ENCODE measurements at regions not wholly inside any gene's neighbourhood (a gene's known extent, or its start where the extent isn't known, plus 50 kb on each side); places are given as distances from the start of the nearest gene placed in this dataset.

DNA sequence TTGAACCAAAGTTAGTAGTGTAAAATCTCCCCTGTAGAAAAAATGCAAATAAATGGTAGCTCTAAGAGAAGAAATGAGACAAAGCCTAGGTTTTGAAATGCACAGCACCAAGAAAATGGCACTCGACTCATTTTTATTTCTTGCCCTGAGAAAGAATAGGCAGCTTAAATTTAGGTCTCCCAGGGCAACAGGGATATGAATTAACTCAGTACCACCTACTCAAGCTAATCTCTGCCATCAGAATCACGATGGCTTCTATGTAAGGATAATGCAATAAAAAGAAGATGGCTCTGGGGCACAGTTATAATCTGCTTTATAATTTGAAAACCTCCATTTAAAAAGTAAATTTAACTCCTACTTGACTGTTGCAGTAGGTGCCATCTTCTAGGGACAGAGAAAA, 1784.3 kb downstream of the LRRC4C start:
- TF ChIP-seq EZH2 (optimal IDR thresholded peaks at IDR 0.05; ENCODE audit: low read depth, low read length) (no peak), EZH2phosphoT487 (IDR thresholded peaks at IDR 0.05; ENCODE audit: low read length) (no peak)
- TF ChIP-seq, protein P1, sequence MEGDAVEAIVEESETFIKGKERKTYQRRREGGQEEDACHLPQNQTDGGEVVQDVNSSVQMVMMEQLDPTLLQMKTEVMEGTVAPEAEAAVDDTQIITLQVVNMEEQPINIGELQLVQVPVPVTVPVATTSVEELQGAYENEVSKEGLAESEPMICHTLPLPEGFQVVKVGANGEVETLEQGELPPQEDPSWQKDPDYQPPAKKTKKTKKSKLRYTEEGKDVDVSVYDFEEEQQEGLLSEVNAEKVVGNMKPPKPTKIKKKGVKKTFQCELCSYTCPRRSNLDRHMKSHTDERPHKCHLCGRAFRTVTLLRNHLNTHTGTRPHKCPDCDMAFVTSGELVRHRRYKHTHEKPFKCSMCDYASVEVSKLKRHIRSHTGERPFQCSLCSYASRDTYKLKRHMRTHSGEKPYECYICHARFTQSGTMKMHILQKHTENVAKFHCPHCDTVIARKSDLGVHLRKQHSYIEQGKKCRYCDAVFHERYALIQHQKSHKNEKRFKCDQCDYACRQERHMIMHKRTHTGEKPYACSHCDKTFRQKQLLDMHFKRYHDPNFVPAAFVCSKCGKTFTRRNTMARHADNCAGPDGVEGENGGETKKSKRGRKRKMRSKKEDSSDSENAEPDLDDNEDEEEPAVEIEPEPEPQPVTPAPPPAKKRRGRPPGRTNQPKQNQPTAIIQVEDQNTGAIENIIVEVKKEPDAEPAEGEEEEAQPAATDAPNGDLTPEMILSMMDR (IDR thresholded peaks at IDR 0.05; ENCODE audit: low read length) = no peak
- DNase-seq = no peak
- Histone ChIP-seq H3K4me1 (ENCODE audit: low read length) (peaks cover 17% of the 10 kb centered on the region), H3K4me2 (ENCODE audit: low read depth, low read length) (no peak overlapping the region), H3K9me3 (replicated peaks; ENCODE audit: insufficient read depth, low read length) (no peaks in the 10 kb centered on the region), H4K20me1 (ENCODE audit: insufficient read depth, low read length) (no peaks in the 10 kb centered on the region), H2AFZ (ENCODE audit: low read length) (no peak overlapping the region), H3K36me3 (replicated peaks; ENCODE audit: insufficient read depth, low read length) (no peaks in the 10 kb centered on the region), H3K9ac (ENCODE audit: low read length) (no peak overlapping the region), H3K4me3 (ENCODE audit: low read length) (no peak overlapping the region), H3K27me3 (replicated peaks; ENCODE audit: insufficient read depth, low read length) (no peaks in the 10 kb centered on the region), H3K27ac (ENCODE audit: low read length) (no peak overlapping the region), H3K79me2 (ENCODE audit: low read length) (no peaks in the 10 kb centered on the region), H3K9me2 (replicated peaks; ENCODE audit: insufficient read depth, low read length) (no peaks in the 10 kb centered on the region), H3F3A (ENCODE audit: insufficient read depth, low read length) (peaks cover 14% of the 10 kb centered on the region)

DNA sequence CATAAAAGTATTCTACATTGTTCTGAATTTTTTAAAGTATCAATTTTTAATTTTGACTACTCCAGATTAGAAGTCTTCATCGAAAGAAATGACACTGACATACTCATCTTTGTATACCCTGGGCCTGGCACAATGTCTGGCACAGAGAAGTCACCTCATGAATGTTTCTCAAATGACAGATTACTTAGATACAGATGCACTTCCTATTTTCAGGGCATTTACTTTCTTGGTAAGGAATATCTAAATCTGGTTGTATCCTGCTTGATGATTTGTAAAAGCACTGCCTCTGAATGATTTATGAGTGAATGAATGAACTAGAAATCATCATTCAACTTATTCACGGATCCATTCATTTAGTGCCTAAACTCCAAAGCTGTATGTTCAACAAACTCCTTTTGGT, 1784.7 kb downstream of the LRRC4C start:
- Histone ChIP-seq H3K9me3 (replicated peaks; ENCODE audit: insufficient read depth, low read length) (no peaks in the 10 kb centered on the region), H3K9ac (ENCODE audit: low read length) (no peak overlapping the region), H3K36me3 (replicated peaks; ENCODE audit: insufficient read depth, low read length) (no peaks in the 10 kb centered on the region), H3K4me3 (ENCODE audit: low read length) (no peak overlapping the region), H3K79me2 (ENCODE audit: low read length) (no peaks in the 10 kb centered on the region), H3K9me2 (replicated peaks; ENCODE audit: insufficient read depth, low read length) (no peaks in the 10 kb centered on the region), H2AFZ (ENCODE audit: low read length) (no peak overlapping the region), H3F3A (ENCODE audit: insufficient read depth, low read length) (peaks cover 13% of the 10 kb centered on the region), H3K4me1 (ENCODE audit: low read length) (peaks cover 15% of the 10 kb centered on the region), H3K27me3 (replicated peaks; ENCODE audit: insufficient read depth, low read length) (no peaks in the 10 kb centered on the region), H3K4me2 (ENCODE audit: low read depth, low read length) (no peak overlapping the region), H3K27ac (ENCODE audit: low read length) (no peak overlapping the region), H4K20me1 (ENCODE audit: insufficient read depth, low read length) (no peaks in the 10 kb centered on the region)
- no peak for DNase-seq
- no peak for TF ChIP-seq EZH2 (optimal IDR thresholded peaks at IDR 0.05; ENCODE audit: low read depth, low read length)
- TF ChIP-seq EZH2phosphoT487 (IDR thresholded peaks at IDR 0.05; ENCODE audit: low read length) = no peak
- TF ChIP-seq, protein P1 (IDR thresholded peaks at IDR 0.05; ENCODE audit: low read length) = no peak

DNA sequence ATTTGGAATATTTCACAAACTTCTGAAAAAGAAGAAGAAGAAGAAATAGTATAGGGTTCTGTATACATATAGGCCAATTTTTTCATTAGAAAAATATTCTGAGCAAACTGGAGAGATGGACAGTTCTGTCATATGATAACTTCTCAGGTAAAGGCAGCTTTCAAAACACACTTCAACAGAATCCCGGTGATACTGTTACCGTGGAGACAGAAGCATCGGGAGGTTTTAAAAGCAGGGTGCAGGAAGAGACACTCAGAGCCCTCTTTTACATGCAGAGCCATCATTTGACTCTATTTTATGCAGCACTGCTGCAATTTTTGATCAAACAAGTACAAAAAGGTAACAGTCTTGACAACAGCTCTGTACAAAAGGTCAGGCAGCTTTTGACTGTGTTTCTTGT, 1785.4 kb downstream of the LRRC4C start:
- Histone ChIP-seq H3K4me3 (ENCODE audit: low read length) (no peak overlapping the region), H2AFZ (ENCODE audit: low read length) (no peak overlapping the region), H3K4me2 (ENCODE audit: low read depth, low read length) (no peak overlapping the region), H3K9me3 (replicated peaks; ENCODE audit: insufficient read depth, low read length) (no peaks in the 10 kb centered on the region), H3K4me1 (ENCODE audit: low read length) (peaks cover 8% of the 10 kb centered on the region), H3K9ac (ENCODE audit: low read length) (no peak overlapping the region), H3K36me3 (replicated peaks; ENCODE audit: insufficient read depth, low read length) (no peaks in the 10 kb centered on the region), H3K79me2 (ENCODE audit: low read length) (no peaks in the 10 kb centered on the region), H3K27me3 (replicated peaks; ENCODE audit: insufficient read depth, low read length) (no peaks in the 10 kb centered on the region), H3K9me2 (replicated peaks; ENCODE audit: insufficient read depth, low read length) (no peaks in the 10 kb centered on the region), H4K20me1 (ENCODE audit: insufficient read depth, low read length) (no peaks in the 10 kb centered on the region), H3F3A (ENCODE audit: insufficient read depth, low read length) (peaks cover 6% of the 10 kb centered on the region), H3K27ac (ENCODE audit: low read length) (no peak overlapping the region)
- DNase-seq = no peak
- no peak for TF ChIP-seq EZH2 (optimal IDR thresholded peaks at IDR 0.05; ENCODE audit: low read depth, low read length)
- TF ChIP-seq EZH2phosphoT487 (IDR thresholded peaks at IDR 0.05; ENCODE audit: low read length) = no peak
- TF ChIP-seq, protein P1 (IDR thresholded peaks at IDR 0.05; ENCODE audit: low read length) = no peak
